ENCODE measurements at regions not wholly inside any gene's neighbourhood (a gene's known extent, or its start where the extent isn't known, plus 50 kb on each side); places are given as distances from the start of the nearest gene placed in this dataset.

- DNase-seq (ENCODE audit: low read depth in 2 of 2), result peak in 1 of 2 donors; percentile 48
Observed at GRCh38 chr2:70397186-70397585, 95.3 kb upstream of the FAM136A start.

DNA sequence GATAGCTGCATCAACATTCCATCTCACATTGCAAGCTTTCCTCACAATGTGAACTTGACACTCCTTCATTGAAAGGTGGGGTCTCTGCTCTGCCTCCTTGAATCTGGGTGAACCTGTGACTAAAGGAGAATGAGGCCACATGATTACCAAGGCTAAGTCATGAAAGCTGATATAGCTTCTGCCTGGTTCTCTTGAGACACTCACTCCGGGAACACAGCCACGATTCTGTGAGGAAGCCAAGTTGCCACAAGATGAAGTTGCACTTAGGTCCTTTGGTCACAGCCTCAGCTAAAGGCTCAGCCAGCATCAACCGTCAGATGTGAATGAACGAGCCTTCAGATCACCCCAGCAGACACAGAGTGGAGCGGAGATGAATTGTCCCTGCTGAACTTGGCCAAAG is 94.7 kb upstream of the FAM136A start:
- DNase-seq (ENCODE audit: low read depth in 2 of 2), result no peak

GRCh38 chr2:70393881-70394280 is 92.0 kb upstream of the FAM136A start:
- no peak for DNase-seq (ENCODE audit: low read depth in 2 of 2)

- DNase-seq (ENCODE audit: low read depth in 2 of 2), result no peak
Observed at GRCh38 chr2:70391988-70392387, 90.1 kb upstream of the FAM136A start.

GRCh38 chr2:70391259-70391658 is 89.4 kb upstream of the FAM136A start:
- peak in 1 of 2 donors; percentile 57 for DNase-seq (ENCODE audit: low read depth in 2 of 2)

- DNase-seq (ENCODE audit: low read depth in 2 of 2), result no peak
Observed at GRCh38 chr2:70388813-70389212, 86.9 kb upstream of the FAM136A start.

GRCh38 chr2:70388128-70388527 is 86.3 kb upstream of the FAM136A start:
- DNase-seq (ENCODE audit: low read depth in 2 of 2), result no peak

GRCh38 chr2:70385966-70386595 is 84.2 kb upstream of the FAM136A start:
- DNase-seq (ENCODE audit: low read depth in 2 of 2), result peak in 1 of 2 donors; percentile 76

DNA sequence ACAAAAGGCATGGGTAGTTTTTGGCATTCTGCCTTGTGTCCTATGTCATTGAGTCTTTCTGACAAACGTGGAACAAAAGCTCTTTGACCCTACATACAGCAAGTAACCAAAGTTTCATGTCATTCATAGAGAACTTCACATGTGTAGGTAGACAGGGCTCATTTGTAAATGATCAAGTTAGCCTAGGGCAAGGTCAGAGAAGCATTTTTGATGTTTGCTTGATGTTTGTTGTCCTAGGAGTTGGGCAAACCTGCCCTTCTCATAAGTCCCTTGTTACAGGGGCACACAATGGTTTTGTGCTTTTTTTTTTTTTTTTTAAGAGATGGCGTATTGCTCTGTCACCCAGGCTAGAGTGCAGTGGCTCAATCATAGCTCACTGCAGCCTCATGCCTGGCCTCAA is 83.3 kb upstream of the FAM136A start:
- DNase-seq (ENCODE audit: low read depth in 2 of 2), result no peak

DNA sequence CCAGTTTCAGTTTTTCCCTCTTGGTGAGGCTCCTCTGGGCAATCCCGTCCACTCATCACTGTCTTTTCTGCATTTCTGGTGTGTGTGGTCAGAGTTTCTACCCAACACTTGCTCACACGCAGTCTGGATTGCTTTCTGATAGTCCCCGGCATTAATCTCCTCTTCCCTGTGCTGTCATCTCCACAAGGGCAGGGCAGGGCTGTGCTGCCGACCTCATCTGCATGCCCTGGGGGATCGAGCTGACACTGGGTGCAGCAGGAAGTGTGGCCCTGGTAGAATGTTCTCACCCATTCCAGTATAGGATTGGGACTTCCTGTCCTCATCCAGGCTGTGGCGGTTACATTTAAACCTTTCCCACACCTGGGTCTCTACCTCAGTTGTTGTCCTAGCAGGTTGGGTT is 80.0 kb upstream of the FAM136A start:
- DNase-seq (ENCODE audit: low read depth in 2 of 2), result peak in 1 of 2 donors; percentile 7

DNA sequence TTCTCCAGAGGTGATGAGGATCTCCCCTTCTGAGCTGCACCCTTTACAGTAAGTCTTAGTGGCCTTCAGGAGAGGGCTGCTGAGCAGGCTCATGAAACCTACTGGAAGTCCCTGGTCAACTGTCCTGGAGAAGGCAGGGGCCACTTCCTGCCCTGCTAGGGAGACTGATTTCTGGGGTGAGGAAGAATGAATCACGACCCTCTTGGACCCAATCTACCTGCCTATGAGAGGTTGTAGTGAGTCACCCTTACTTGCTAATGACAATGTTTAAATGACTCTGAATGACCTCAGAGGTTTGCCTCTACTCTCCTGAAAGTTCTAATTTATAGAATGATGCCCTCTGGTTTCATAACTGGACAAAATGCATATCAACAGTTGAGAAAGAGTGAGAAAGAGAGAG is 79.4 kb upstream of the FAM136A start:
- DNase-seq (ENCODE audit: low read depth in 2 of 2), result no peak

DNA sequence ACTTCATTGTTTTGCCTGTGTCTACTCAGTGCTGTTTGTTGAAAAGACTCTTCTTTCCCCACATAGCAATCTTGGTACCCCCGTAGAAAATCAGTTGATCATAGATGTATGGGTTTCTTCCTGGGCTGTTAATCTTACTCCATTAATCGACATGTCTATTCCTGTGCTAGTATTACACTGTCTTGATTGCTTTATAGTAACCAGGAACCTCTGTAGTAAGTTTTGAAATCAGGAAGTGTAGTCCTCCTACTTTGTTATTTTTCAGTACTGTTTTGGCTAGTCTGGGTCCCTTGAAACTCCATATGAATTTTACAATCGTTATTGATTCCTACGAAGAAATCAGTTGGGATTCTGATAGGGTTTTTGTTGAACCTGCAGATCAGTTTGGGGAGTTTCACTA is 78.8 kb upstream of the FAM136A start:
- no peak for DNase-seq (ENCODE audit: low read depth in 2 of 2)

- DNase-seq (ENCODE audit: low read depth in 2 of 2), result no peak
Observed at GRCh38 chr2:70374616-70375015, 72.7 kb upstream of the FAM136A start.

- peak; percentile 88 to 92 for DNase-seq (ENCODE audit: low read depth in 2 of 2)
Observed at GRCh38 chr2:70371753-70372152, 69.9 kb upstream of the FAM136A start.

GRCh38 chr2:70369082-70369481 is 67.2 kb upstream of the FAM136A start:
- no peak for DNase-seq (ENCODE audit: low read depth in 2 of 2)

DNA sequence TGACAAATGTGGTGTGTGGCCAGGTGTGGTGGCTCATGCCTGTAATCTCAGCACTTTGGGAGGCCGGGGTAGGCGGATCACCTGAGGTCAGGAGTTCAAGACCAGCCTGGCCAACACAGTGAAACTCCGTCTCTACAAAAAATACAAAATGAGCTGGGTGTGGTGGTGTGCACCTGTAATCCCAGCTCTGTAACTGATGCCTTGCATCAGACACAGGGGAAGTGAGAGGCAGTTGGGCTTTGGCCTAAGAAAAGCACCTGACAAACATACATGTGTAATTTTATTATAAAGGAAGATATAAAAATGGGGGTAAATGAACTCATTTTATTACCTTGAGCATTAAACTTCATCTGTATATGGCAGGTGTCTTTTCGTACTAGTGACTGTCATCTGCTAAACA is 66.7 kb upstream of the FAM136A start:
- no peak for DNase-seq (ENCODE audit: low read depth in 2 of 2)

DNA sequence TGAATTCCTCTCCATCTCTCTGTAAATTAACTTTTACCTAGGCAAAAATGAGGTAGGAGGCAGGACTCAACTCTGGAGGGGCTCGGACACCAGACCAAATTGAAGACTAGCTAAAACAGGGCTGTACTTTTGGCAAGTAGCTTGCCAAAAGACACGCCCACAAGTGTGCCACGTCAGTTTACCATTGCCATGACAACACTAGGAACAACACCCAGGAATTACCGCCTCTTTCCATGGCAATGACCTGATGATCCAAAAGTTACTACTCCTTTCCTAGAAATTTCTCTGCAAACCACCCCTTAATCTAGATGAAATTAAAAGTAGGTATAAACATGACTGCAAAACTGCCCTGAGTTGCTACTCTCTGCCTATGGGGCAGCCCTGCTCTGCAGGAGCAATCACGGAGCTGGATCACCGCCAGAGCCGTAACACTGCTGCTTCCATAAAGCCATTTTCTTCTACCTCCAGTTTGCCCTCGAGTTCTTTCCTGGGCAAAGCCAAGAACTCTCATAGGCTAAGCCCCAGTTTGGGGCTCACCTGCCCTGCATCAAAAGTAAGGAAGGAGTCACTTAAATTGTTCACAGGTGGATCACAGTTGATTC is 66.0 kb upstream of the FAM136A start:
- DNase-seq (ENCODE audit: low read depth in 2 of 2), result peak; percentile 38 to 47

GRCh38 chr2:70362661-70363060 is 60.8 kb upstream of the FAM136A start:
- no peak for DNase-seq (ENCODE audit: low read depth in 2 of 2)

DNA sequence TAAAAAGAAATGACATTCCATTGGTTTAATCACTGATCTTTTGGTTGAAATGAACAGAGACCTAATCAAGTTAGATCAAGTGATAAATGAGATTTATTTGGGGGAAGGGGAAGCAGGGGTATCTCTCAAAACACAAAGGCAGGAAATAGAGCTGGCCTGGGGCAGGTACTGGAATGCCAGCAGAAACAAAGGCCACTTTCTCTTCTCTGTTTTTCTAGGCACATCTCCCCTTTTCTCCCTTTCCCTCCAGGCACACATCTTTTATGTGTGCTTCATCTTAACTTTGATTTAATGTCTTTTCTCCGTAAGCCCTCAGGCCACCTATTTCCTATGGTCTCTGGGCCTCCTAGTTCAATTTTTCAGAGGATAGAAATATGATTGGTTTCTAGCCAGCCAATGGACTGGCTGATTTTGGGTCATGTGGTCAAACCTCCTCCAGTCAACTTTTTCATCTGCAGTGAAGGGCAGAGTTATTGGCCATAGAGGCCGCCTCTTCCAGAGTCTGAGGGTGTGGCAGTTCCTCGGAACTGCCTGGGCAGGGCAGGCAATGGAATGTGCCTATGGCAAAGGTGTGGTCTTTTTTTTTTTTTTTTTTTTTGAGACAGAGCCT is 58.9 kb upstream of the FAM136A start:
- peak in 1 of 2 donors; percentile 83 for DNase-seq (ENCODE audit: low read depth in 2 of 2)

GRCh38 chr2:70357684-70358071 is 55.8 kb upstream of the FAM136A start:
- DNase-seq (ENCODE audit: low read depth in 2 of 2), result peak; percentile 52 to 58

DNA sequence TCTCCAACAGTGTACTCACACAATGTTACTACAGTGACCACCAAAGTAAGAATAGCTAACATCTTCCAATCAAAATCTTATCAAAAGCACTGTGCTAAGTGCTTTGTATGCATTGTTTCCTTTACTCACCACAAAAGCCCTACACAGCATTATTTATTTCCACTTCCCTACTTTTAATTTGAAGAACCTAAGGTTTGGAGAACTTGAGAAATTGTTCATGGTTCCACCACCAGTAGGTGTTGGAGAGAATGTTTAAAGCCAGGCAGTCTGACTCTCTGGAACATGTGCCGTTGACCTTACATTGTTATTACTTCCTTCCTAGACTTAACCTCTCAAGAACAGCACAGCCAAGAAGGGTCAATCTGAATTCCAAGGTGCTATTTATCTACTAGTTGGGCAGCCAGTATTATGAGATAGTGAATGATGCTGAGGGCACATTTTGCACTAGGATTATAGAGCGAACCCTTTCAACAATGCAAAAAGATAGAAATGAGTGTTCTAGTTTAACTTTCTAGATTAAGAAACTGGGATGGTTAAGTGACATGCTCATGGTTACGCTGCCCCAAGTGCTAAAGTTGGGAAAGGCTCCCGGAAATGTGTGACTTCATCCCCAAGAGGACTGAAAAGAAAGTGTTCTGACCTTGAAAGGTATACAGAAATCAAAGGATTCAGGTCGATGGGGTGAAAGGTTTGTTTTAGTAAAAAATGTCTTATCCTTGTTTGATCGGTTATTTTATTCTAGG is 55.2 kb upstream of the FAM136A start:
- peak; percentile 15 to 82 for DNase-seq (ENCODE audit: low read depth in 2 of 2)

GRCh38 chr2:70354264-70354949 is 52.5 kb upstream of the FAM136A start:
- peak; percentile 15 to 28 for DNase-seq (ENCODE audit: low read depth in 2 of 2)
